ENCODE measurements at regions not wholly inside any gene's neighbourhood (a gene's known extent, or its start where the extent isn't known, plus 50 kb on each side); places are given as distances from the start of the nearest gene placed in this dataset.
"Not testable (repeated sequence)": the region's sequence is repeated elsewhere in the genome, so short reads cannot be mapped to it uniquely, and the experiment has no call there.

- TF ChIP-seq, protein P1, sequence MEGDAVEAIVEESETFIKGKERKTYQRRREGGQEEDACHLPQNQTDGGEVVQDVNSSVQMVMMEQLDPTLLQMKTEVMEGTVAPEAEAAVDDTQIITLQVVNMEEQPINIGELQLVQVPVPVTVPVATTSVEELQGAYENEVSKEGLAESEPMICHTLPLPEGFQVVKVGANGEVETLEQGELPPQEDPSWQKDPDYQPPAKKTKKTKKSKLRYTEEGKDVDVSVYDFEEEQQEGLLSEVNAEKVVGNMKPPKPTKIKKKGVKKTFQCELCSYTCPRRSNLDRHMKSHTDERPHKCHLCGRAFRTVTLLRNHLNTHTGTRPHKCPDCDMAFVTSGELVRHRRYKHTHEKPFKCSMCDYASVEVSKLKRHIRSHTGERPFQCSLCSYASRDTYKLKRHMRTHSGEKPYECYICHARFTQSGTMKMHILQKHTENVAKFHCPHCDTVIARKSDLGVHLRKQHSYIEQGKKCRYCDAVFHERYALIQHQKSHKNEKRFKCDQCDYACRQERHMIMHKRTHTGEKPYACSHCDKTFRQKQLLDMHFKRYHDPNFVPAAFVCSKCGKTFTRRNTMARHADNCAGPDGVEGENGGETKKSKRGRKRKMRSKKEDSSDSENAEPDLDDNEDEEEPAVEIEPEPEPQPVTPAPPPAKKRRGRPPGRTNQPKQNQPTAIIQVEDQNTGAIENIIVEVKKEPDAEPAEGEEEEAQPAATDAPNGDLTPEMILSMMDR (conservative IDR thresholded peaks at IDR 0.05 in 1 of 2, IDR thresholded peaks at IDR 0.05 in 1 of 2; ENCODE audit: low read depth in 1 of 2, low read length in 2 of 2): not testable (repeated sequence)
- TF ChIP-seq EZH2 (IDR thresholded peaks at IDR 0.05; ENCODE audit: low read length, missing control alignments): not testable (repeated sequence)
These were observed 108.8 kb downstream of the SPATA31A1 start for GRCh38 chr9:39464122-39464777.

All from fibroblast of lung (primary cell).